ENCODE measurements at regions not wholly inside any gene's neighbourhood (a gene's known extent, or its start where the extent isn't known, plus 50 kb on each side); places are given as distances from the start of the nearest gene placed in this dataset.

DNA sequence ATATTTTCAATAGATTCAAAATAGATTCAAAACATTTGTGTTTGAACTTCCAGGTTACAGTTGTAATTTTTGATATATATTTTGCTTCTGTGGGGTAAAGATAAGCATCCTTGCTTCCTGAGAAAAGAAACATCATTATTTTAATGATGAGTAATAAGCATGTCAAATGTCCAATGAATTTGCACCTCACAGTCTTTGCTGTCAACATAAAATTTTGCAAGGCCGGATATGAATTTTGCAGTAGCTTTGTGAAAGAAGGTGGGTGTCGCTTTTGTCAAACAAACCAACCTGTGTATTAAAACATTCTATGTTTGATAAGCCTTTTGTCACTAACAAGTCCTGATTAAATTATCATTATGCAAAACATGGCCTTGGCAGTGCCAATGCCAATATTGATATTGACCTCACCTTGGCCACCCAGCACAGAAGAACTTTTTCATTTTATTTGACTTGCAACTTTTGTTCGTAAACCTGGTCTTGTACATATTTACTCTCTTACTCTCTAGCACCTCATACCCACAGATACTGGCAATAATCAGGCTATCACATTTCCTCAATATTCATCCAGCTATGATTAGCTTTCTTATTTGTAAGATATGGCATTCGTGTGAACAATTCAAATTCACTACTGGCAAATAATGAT, 645.0 kb upstream of the KLF4 start:
- TF ChIP-seq, protein P1, sequence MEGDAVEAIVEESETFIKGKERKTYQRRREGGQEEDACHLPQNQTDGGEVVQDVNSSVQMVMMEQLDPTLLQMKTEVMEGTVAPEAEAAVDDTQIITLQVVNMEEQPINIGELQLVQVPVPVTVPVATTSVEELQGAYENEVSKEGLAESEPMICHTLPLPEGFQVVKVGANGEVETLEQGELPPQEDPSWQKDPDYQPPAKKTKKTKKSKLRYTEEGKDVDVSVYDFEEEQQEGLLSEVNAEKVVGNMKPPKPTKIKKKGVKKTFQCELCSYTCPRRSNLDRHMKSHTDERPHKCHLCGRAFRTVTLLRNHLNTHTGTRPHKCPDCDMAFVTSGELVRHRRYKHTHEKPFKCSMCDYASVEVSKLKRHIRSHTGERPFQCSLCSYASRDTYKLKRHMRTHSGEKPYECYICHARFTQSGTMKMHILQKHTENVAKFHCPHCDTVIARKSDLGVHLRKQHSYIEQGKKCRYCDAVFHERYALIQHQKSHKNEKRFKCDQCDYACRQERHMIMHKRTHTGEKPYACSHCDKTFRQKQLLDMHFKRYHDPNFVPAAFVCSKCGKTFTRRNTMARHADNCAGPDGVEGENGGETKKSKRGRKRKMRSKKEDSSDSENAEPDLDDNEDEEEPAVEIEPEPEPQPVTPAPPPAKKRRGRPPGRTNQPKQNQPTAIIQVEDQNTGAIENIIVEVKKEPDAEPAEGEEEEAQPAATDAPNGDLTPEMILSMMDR (conservative IDR thresholded peaks at IDR 0.05; ENCODE audit: low read length), result no peak
- no peak for TF ChIP-seq EZH2phosphoT487 (IDR thresholded peaks at IDR 0.05; ENCODE audit: borderline replicate concordance)

Data from Loucy (cell line).